Fibroblast of mammary gland (primary cell): ENCODE measurements at regions not wholly inside any gene's neighbourhood (a gene's known extent, or its start where the extent isn't known, plus 50 kb on each side); places are given as distances from the start of the nearest gene placed in this dataset.

ENCODE experiments used
- DNase-seq: peaks from one replicate; pipeline ENCODE4 v3.0.0-alpha.2; 2010; ENCODE audit warnings: low read depth
- H3K4me3 ChIP-seq: 2 replicates; pipeline ENCODE4 v1.5.1; 2011; ENCODE audit warnings: low read depth, mild to moderate bottlenecking, low read length, moderate library complexity; ENCODE audit not compliant: control insufficient read depth
- TF ChIP-seq, protein P1 (sequence below): conservative IDR thresholded peaks from 2 replicates; pipeline ENCODE4 v1.5.1; 2011; ENCODE audit warnings: low read depth, low read length, inconsistent platforms; ENCODE audit not compliant: control insufficient read depth, insufficient read depth

GRCh38 chr13:44280456-44280855 is 93.2 kb upstream of the SERP2 start:
- TF ChIP-seq, protein P1, sequence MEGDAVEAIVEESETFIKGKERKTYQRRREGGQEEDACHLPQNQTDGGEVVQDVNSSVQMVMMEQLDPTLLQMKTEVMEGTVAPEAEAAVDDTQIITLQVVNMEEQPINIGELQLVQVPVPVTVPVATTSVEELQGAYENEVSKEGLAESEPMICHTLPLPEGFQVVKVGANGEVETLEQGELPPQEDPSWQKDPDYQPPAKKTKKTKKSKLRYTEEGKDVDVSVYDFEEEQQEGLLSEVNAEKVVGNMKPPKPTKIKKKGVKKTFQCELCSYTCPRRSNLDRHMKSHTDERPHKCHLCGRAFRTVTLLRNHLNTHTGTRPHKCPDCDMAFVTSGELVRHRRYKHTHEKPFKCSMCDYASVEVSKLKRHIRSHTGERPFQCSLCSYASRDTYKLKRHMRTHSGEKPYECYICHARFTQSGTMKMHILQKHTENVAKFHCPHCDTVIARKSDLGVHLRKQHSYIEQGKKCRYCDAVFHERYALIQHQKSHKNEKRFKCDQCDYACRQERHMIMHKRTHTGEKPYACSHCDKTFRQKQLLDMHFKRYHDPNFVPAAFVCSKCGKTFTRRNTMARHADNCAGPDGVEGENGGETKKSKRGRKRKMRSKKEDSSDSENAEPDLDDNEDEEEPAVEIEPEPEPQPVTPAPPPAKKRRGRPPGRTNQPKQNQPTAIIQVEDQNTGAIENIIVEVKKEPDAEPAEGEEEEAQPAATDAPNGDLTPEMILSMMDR, result no peak
- peak; percentile 48 for DNase-seq
- H3K4me3 ChIP-seq, result no peak overlapping the region

- TF ChIP-seq, protein P1, result no peak
- no peak for DNase-seq
- no peak overlapping the region for H3K4me3 ChIP-seq
These were observed 92.2 kb upstream of the SERP2 start for GRCh38 chr13:44281252-44282000.

DNA sequence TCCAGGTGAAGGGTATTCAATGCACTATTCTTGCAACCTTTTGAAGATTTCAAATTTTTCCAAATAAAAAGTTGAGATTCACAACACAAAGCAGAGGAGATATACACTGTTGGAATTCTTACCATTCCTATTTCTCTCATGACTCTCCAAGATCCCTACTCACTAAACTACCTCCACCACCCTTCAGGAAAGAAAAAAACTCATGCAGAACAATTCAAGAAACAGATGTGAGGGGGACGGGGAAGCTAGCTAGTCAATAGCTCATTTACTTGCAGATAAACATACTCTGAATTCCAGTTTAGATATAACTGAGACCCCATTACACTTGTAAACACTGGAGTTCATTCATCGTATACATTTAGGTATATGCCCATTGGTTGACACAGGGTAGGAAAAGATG is 90.0 kb upstream of the SERP2 start:
- DNase-seq, result no peak
- no peak overlapping the region for H3K4me3 ChIP-seq
- TF ChIP-seq, protein P1, result no peak

DNA sequence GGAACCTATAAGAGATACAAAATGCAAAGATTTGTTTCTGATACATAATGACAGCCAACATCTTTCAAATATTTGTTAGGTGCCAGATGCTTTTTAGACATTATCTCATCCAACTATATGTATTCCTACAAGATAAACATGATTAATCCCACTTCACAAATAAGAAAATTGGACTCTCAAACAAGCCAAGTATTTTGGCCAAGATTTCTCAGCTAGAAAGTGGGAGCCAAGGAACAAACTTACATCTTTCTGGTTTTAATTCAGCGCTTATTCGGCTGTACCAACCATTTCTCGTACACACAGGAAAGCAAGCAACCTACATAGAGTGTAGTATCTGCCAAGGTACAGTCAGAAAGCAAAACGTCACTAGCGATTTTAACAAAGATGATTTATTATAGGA is 85.7 kb upstream of the SERP2 start:
- TF ChIP-seq, protein P1, result no peak

DNA sequence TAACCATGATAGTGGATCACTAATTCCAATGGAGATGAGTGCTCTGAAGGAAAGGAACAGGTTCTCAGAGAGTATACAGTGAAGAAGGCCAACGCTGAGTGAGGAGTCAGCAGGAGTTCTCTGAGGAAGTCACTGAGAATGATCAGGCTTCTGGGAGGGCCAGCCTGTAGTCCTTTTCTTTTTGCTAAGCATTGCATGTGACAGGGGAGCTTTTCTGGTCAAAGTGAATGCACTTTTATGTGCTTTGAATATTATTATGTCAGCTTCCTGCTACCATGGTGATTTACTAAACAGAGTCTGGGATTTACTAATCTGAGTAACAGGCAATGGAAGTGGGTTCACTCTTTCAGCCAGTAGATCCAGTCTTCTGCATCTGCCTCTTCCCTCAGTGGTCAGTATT is 81.1 kb upstream of the SERP2 start:
- H3K4me3 ChIP-seq, result no peak overlapping the region
- no peak for DNase-seq
- TF ChIP-seq, protein P1, result no peak

More for the DNA sequence above, 85.7 kb upstream of the SERP2 start:
- no peak overlapping the region for H3K4me3 ChIP-seq
- no peak for DNase-seq

- TF ChIP-seq, protein P1, result no peak
- no peak overlapping the region for H3K4me3 ChIP-seq
- no peak for DNase-seq
These were observed 80.2 kb upstream of the SERP2 start for GRCh38 chr13:44293374-44293773.
